H9 (cell line): ENCODE measurements at regions not wholly inside any gene's neighbourhood (a gene's known extent, or its start where the extent isn't known, plus 50 kb on each side); places are given as distances from the start of the nearest gene placed in this dataset.

Experiments
- DNase-seq: peaks from one replicate; pipeline ENCODE4 v3.0.0-alpha.2; 2017
- H2AFZ ChIP-seq: one replicate; pipeline ENCODE4 v1.6.1; 2013; ENCODE audit warnings: mild to moderate bottlenecking, low read length, control low read depth, moderate library complexity
- H2AK5ac ChIP-seq: 2 replicates; pipeline ENCODE4 v1.6.1; 2013; ENCODE audit warnings: low read length, control low read depth, mixed read lengths; ENCODE audit not compliant: insufficient read length
- H2BK120ac ChIP-seq: one replicate; pipeline ENCODE4 v1.6.1; 2013; ENCODE audit warnings: low read depth, mild to moderate bottlenecking, low read length, control low read depth, inconsistent platforms; ENCODE audit not compliant: poor library complexity, severe bottlenecking
- H2BK12ac ChIP-seq: 2 replicates; pipeline ENCODE4 v1.6.1; 2013; ENCODE audit warnings: low read length, control low read depth, mixed read lengths, low read depth; ENCODE audit not compliant: insufficient read length
- H2BK15ac ChIP-seq: 2 replicates; pipeline ENCODE4 v1.6.1; 2013; ENCODE audit warnings: low read depth, low read length, control low read depth
- H2BK20ac ChIP-seq: one replicate; pipeline ENCODE4 v1.6.1; 2013; ENCODE audit warnings: low read depth, mild to moderate bottlenecking, low read length, control low read depth, inconsistent platforms; ENCODE audit not compliant: poor library complexity, severe bottlenecking
- H2BK5ac ChIP-seq: 2 replicates; pipeline ENCODE4 v1.6.1; 2013; ENCODE audit warnings: low read length, control low read depth, mixed read lengths; ENCODE audit not compliant: insufficient read length
- H3K14ac ChIP-seq: 2 replicates; pipeline ENCODE4 v1.6.1; 2013; ENCODE audit warnings: low read length, control low read depth; ENCODE audit not compliant: insufficient read depth
- H3K18ac ChIP-seq: 2 replicates; pipeline ENCODE4 v1.6.1; 2013; ENCODE audit warnings: low read depth, mild to moderate bottlenecking, mixed read lengths, low read length, control low read depth; ENCODE audit not compliant: insufficient read length
- H3K23ac ChIP-seq: 2 replicates; pipeline ENCODE4 v1.6.1; 2013; ENCODE audit warnings: low read length, control low read depth, mixed read lengths, low read depth; ENCODE audit not compliant: insufficient read length
- H3K23me2 ChIP-seq: 2 replicates; pipeline ENCODE4 v1.6.1; 2013; ENCODE audit warnings: low read depth, mild to moderate bottlenecking, mixed read lengths, low read length, control low read depth; ENCODE audit not compliant: insufficient read length, poor library complexity, severe bottlenecking
- H3K27ac ChIP-seq: 2 replicates; pipeline ENCODE4 v1.5.1; 2013; ENCODE audit warnings: low read length, control low read depth, mixed read lengths, low read depth; ENCODE audit not compliant: insufficient read length
- H3K27me3 ChIP-seq: 2 replicates; pipeline ENCODE4 v1.6.1; 2013; ENCODE audit warnings: low read length, control low read depth, inconsistent platforms; ENCODE audit not compliant: insufficient read depth
- H3K4ac ChIP-seq: 2 replicates; pipeline ENCODE4 v1.6.1; 2013; ENCODE audit warnings: low read depth, mild to moderate bottlenecking, control low read depth, inconsistent platforms, low read length, moderate library complexity
- H3K4me1 ChIP-seq: 2 replicates; pipeline ENCODE4 v1.6.1; 2013; ENCODE audit warnings: low read length, control low read depth, inconsistent platforms; ENCODE audit not compliant: insufficient read depth
- H3K4me2 ChIP-seq: 2 replicates; pipeline ENCODE4 v1.6.1; 2013; ENCODE audit warnings: low read length, control low read depth, mixed read lengths; ENCODE audit not compliant: insufficient read length, insufficient read depth
- H3K56ac ChIP-seq: 2 replicates; pipeline ENCODE4 v1.6.1; 2013; ENCODE audit warnings: low read depth, mild to moderate bottlenecking, mixed read lengths, low read length, control low read depth; ENCODE audit not compliant: insufficient read length
- H3K79me1 ChIP-seq: 2 replicates; pipeline ENCODE4 v1.6.1; 2013; ENCODE audit warnings: low read depth, mild to moderate bottlenecking, moderate library complexity, low read length, control low read depth, inconsistent platforms; ENCODE audit not compliant: insufficient read depth, poor library complexity, severe bottlenecking
- H3K79me2 ChIP-seq: 2 replicates; pipeline ENCODE4 v1.6.1; 2013; ENCODE audit warnings: low read length, control low read depth, inconsistent platforms; ENCODE audit not compliant: insufficient read depth
- H3K9ac ChIP-seq: 2 replicates; pipeline ENCODE4 v1.6.1; 2013; ENCODE audit warnings: low read length, control low read depth, mixed read lengths; ENCODE audit not compliant: insufficient read length; ENCODE audit errors: extremely low read depth
- H3K9me3 ChIP-seq: one replicate; pipeline ENCODE4 v1.6.1; 2013; ENCODE audit warnings: low read depth, low read length, inconsistent platforms; ENCODE audit not compliant: control insufficient read depth
- H3T11ph ChIP-seq: one replicate; pipeline ENCODE4 v1.6.1; 2013; ENCODE audit warnings: mild to moderate bottlenecking, low read length, control low read depth, inconsistent platforms
- H4K20me1 ChIP-seq: one replicate; pipeline ENCODE4 v1.6.1; 2013; ENCODE audit not compliant: control insufficient read depth, insufficient read length, insufficient read depth
- H4K5ac ChIP-seq: 2 replicates; pipeline ENCODE4 v1.6.1; 2013; ENCODE audit warnings: low read depth, mild to moderate bottlenecking, mixed read lengths, low read length, control low read depth; ENCODE audit not compliant: insufficient read length
- H4K8ac ChIP-seq: replicated peaks from 2 replicates; pipeline ENCODE4 v1.6.1; 2013; ENCODE audit warnings: low read length, control low read depth, mixed read lengths, low read depth; ENCODE audit not compliant: insufficient read length
- H4K91ac ChIP-seq: 2 replicates; pipeline ENCODE4 v1.6.1; 2013; ENCODE audit warnings: low read depth, mild to moderate bottlenecking, moderate library complexity, mixed read lengths, low read length, control low read depth; ENCODE audit not compliant: insufficient read length
- H3K27ac Mint-ChIP-seq, 3 experiments: 2 replicates in 2 of 3; 3 replicates in 1 of 3; pipeline ENCODE4 v1.8.0; 2020 to 2021; ENCODE audit warnings: mixed read lengths in 3 of 3, mild to moderate bottlenecking in 1 of 3, moderate library complexity in 1 of 3
- H3K27me3 Mint-ChIP-seq: 2 replicates; pipeline ENCODE4 v1.8.0; 2021; ENCODE audit warnings: low read depth, mild to moderate bottlenecking, moderate library complexity, mixed read lengths
- H3K36me3 Mint-ChIP-seq, 3 experiments: 2 replicates in 2 of 3; 3 replicates in 1 of 3; pipeline ENCODE4 v1.8.0; 2020 to 2021; ENCODE audit warnings: low read depth in 3 of 3, mixed read lengths in 3 of 3; ENCODE audit not compliant: insufficient read depth in 1 of 3
- H3K4me1 Mint-ChIP-seq, 2 experiments: 2 replicates each; pipeline ENCODE4 v1.8.0; 2020; ENCODE audit warnings: mixed read lengths in 2 of 2
- H3K4me3 Mint-ChIP-seq, 2 experiments: 2 replicates in 1 of 2; 3 replicates in 1 of 2; pipeline ENCODE4 v1.8.0; 2020 to 2021; ENCODE audit warnings: mild to moderate bottlenecking in 2 of 2, mixed read lengths in 2 of 2, moderate library complexity in 1 of 2
- H3K9me3 Mint-ChIP-seq, 2 experiments: 2 replicates in 1 of 2; 3 replicates in 1 of 2; pipeline ENCODE4 v1.8.0; 2020; ENCODE audit warnings: mild to moderate bottlenecking in 2 of 2, mixed read lengths in 2 of 2, moderate library complexity in 1 of 2
- WGBS: extraction: QIAGEN DNeasy Blood & Tissue Kit; methylation state at CpG from one replicate; pipeline ENCODE4 v1.1.7; 2013; ENCODE audit warnings: missing lambda C conversion rate, low lambda C conversion rate, mixed read lengths; ENCODE audit not compliant: insufficient read length; ENCODE audit errors: extremely low coverage; 5-methylcytosine and 5-hydroxymethylcytosine counted together
- TF ChIP-seq, protein P1 (sequence below): fragments of 200-600 bp; sonication (generic); conservative IDR thresholded peaks from 3 replicates; pipeline ENCODE4 v1.8.0; 2021; ENCODE audit warnings: antibody characterized with exemption, mild to moderate bottlenecking

- no peak overlapping the region for H2AK5ac ChIP-seq
- H3K14ac ChIP-seq: no peak overlapping the region
- H2BK5ac ChIP-seq: no peak overlapping the region
- H3K27me3 Mint-ChIP-seq: peaks cover 4% of the 10 kb centered on the region; the same call in 1 of the 2 replicates
- H4K91ac ChIP-seq: no peak overlapping the region
- H2BK20ac ChIP-seq: no peak overlapping the region
- no peak overlapping the region for H3K9ac ChIP-seq
- H3K36me3 Mint-ChIP-seq: no peaks in the 10 kb centered on the region
- no peaks in the 10 kb centered on the region for H3K9me3 ChIP-seq
- H2BK15ac ChIP-seq: no peak overlapping the region
- H3K23me2 ChIP-seq: no peaks in the 10 kb centered on the region
- no CpG with 5 or more reads among the region's 3 CpGs for WGBS
- H4K8ac ChIP-seq: no peak overlapping the region
- H3K27ac Mint-ChIP-seq: no peak overlapping the region
- TF ChIP-seq, protein P1, sequence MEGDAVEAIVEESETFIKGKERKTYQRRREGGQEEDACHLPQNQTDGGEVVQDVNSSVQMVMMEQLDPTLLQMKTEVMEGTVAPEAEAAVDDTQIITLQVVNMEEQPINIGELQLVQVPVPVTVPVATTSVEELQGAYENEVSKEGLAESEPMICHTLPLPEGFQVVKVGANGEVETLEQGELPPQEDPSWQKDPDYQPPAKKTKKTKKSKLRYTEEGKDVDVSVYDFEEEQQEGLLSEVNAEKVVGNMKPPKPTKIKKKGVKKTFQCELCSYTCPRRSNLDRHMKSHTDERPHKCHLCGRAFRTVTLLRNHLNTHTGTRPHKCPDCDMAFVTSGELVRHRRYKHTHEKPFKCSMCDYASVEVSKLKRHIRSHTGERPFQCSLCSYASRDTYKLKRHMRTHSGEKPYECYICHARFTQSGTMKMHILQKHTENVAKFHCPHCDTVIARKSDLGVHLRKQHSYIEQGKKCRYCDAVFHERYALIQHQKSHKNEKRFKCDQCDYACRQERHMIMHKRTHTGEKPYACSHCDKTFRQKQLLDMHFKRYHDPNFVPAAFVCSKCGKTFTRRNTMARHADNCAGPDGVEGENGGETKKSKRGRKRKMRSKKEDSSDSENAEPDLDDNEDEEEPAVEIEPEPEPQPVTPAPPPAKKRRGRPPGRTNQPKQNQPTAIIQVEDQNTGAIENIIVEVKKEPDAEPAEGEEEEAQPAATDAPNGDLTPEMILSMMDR: no peak
- no peak overlapping the region for H4K5ac ChIP-seq
- no peak overlapping the region for H3K4me2 ChIP-seq
- no peak overlapping the region for H3K56ac ChIP-seq
- peaks cover 5% of the 10 kb centered on the region in 2 experiments; a peak in 1 of 4 replicates for H3K4me1 Mint-ChIP-seq
- no peak overlapping the region for H2BK12ac ChIP-seq
- no peak overlapping the region for H2BK120ac ChIP-seq
- no peak overlapping the region for H3K4ac ChIP-seq
- H3T11ph ChIP-seq: no peak overlapping the region
- H3K79me1 ChIP-seq: no peaks in the 10 kb centered on the region
- no peak overlapping the region for H2AFZ ChIP-seq
- no peaks in the 10 kb centered on the region for H4K20me1 ChIP-seq
- no peak for DNase-seq
- H3K18ac ChIP-seq: no peak overlapping the region
- H3K79me2 ChIP-seq: no peaks in the 10 kb centered on the region
- H3K9me3 Mint-ChIP-seq: peaks cover 0 to 3% of the 10 kb centered on the region in 2 experiments; a peak in 1 of 5 replicates
- no peak overlapping the region for H3K4me3 Mint-ChIP-seq
- H3K4me1 ChIP-seq: no peaks in the 10 kb centered on the region; the same call in 1 of the 2 replicates
- no peak overlapping the region for H3K23ac ChIP-seq
- no peaks in the 10 kb centered on the region for H3K27me3 ChIP-seq
- H3K27ac ChIP-seq: no peak overlapping the region
Measured at GRCh38 chr2:239485622-239486021, 84.8 kb upstream of the HDAC4 start.
